Keratinocyte (primary cell): ENCODE measurements at regions not wholly inside any gene's neighbourhood (a gene's known extent, or its start where the extent isn't known, plus 50 kb on each side); places are given as distances from the start of the nearest gene placed in this dataset.

Experiments
- DNase-seq: peaks from one replicate; pipeline ENCODE4 v3.0.0-alpha.2; 2011; ENCODE audit warnings: low read depth, missing footprints, low spot score
- FAIRE-seq: peaks from 2 replicates; lab custom pipeline; 2011; peaks lifted over from hg19 to GRCh38; lab: Jason Lieb, UNC
- H2AFZ ChIP-seq: 2 replicates; pipeline ENCODE4 v1.6.0; 2012; ENCODE audit warnings: low read length, control low read depth, inconsistent platforms; ENCODE audit not compliant: control insufficient read depth
- H3K27ac ChIP-seq: 2 replicates; pipeline ENCODE4 v1.5.1; 2011; ENCODE audit warnings: low read length; ENCODE audit not compliant: control insufficient read depth, insufficient read depth
- H3K27me3 ChIP-seq: 3 replicates; pipeline ENCODE4 v1.6.0; 2011; ENCODE audit warnings: low read length; ENCODE audit not compliant: control insufficient read depth, insufficient read depth; ENCODE audit errors: extremely low read depth
- H3K36me3 ChIP-seq, 2 experiments: 2 replicates in 1 of 2; 3 replicates in 1 of 2; pipeline ENCODE4 v1.5.1; 2011; ENCODE audit warnings: low read length in 2 of 2, mild to moderate bottlenecking in 1 of 2; ENCODE audit not compliant: control insufficient read depth in 2 of 2, insufficient read depth in 2 of 2; ENCODE audit errors: extremely low read depth in 1 of 2
- H3K4me1 ChIP-seq: 3 replicates; pipeline ENCODE4 v1.5.1; 2011; ENCODE audit warnings: low read length; ENCODE audit not compliant: control insufficient read depth, insufficient read depth; ENCODE audit errors: extremely low read depth
- H3K4me2 ChIP-seq: 3 replicates; pipeline ENCODE4 v1.6.0; 2011; ENCODE audit warnings: low read depth, low read length; ENCODE audit not compliant: control insufficient read depth, insufficient read depth; ENCODE audit errors: extremely low read depth
- H3K4me3 ChIP-seq, 3 experiments: fragments of 200-600 bp in 1 of 3; sonication (generic) in 1 of 3; 2 replicates in 2 of 3; 3 replicates in 1 of 3; pipeline ENCODE4 v1.5.1; 2011 to 2016; ENCODE audit warnings: low read length in 3 of 3, mild to moderate bottlenecking in 3 of 3, control low read depth in 2 of 3, inconsistent platforms in 1 of 3, low read depth in 1 of 3, mixed read lengths in 1 of 3, mixed run types in 1 of 3, moderate library complexity in 1 of 3; ENCODE audit not compliant: control insufficient read depth in 2 of 3, insufficient read depth in 2 of 3; ENCODE audit errors: extremely low read depth in 1 of 3
- H3K79me2 ChIP-seq: 2 replicates; pipeline ENCODE4 v1.6.0; 2012; ENCODE audit warnings: low read length; ENCODE audit not compliant: control insufficient read depth, insufficient read depth
- H3K9ac ChIP-seq: 3 replicates; pipeline ENCODE4 v1.6.0; 2011; ENCODE audit warnings: low read length; ENCODE audit not compliant: control insufficient read depth, insufficient read depth; ENCODE audit errors: extremely low read depth
- H3K9me1 ChIP-seq: 3 replicates; pipeline ENCODE4 v1.6.0; 2011; ENCODE audit warnings: low read length; ENCODE audit not compliant: control insufficient read depth, insufficient read depth; ENCODE audit errors: extremely low read depth
- H3K9me3 ChIP-seq: 2 replicates; pipeline ENCODE4 v1.5.1; 2012; ENCODE audit warnings: low read depth, low read length; ENCODE audit not compliant: control insufficient read depth
- H4K20me1 ChIP-seq: 3 replicates; pipeline ENCODE4 v1.6.0; 2011; ENCODE audit warnings: low read length; ENCODE audit not compliant: control insufficient read depth, insufficient read depth; ENCODE audit errors: extremely low read depth
- CTCF ChIP-seq, 3 experiments: IDR thresholded peaks in 1 of 3; conservative IDR thresholded peaks in 1 of 3; optimal IDR thresholded peaks in 1 of 3; 2 replicates in 2 of 3; 3 replicates in 1 of 3; pipeline versions ENCODE3 to v1.5.1; 2011; ENCODE audit warnings: low read length in 3 of 3, mild to moderate bottlenecking in 3 of 3, moderate library complexity in 2 of 3, control low read depth in 1 of 3, inconsistent platforms in 1 of 3; ENCODE audit not compliant: insufficient read depth in 2 of 3; ENCODE audit errors: extremely low read depth in 1 of 3
- EZH2 ChIP-seq: IDR thresholded peaks from one replicate; pipeline ENCODE4 v1.6.1; 2012; ENCODE audit warnings: inconsistent platforms, mild to moderate bottlenecking, low read length, moderate library complexity
- dilution Hi-C: fragments of 300-500 bp; cut with MboI; formaldehyde crosslinking; loops from one replicate; pipeline ENCODE4 v1.7.0; 2020; ENCODE audit warnings: low sequenced_read_pairs; ENCODE audit not compliant: extremely low pct_ligation_motif_present

DNA sequence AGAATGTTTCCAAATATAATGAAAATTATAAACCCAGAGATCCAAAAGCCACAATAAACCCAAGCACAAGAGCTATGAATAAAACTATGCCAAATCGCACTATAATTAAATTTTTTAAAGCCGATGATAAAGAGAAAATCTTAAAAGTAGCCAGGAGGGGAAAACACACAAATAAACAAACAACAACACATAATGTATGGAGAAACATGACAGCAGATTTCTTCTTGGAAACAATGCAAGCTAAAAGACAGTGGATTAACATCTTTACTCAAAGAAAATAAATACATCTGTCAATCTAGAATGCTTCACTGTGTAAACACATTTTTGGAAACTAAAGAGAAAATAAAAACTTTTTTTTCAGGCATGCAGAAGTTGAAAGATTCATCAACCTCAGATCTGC, 53.0 kb upstream of the SMOX start:
- Histone ChIP-seq H3K27ac (no peak overlapping the region), H3K27me3 (no peaks in the 10 kb centered on the region), H4K20me1 (no peaks in the 10 kb centered on the region), H3K36me3 (no peaks in the 10 kb centered on the region), H3K4me2 (no peak overlapping the region), H3K9me3 (no peaks in the 10 kb centered on the region), H3K9ac (no peak overlapping the region), H2AFZ (no peak overlapping the region), H3K4me3 (no peak overlapping the region), H3K4me1 (no peaks in the 10 kb centered on the region), H3K79me2 (no peaks in the 10 kb centered on the region), H3K9me1 (no peaks in the 10 kb centered on the region)
- TF ChIP-seq CTCF (optimal IDR thresholded peaks at IDR 0.05 in 1 of 3, IDR thresholded peaks at IDR 0.05 in 1 of 3, conservative IDR thresholded peaks at IDR 0.05 in 1 of 3; ENCODE audit: extremely low read depth in 1 of 3, insufficient read depth in 2 of 3, low read length in 3 of 3): no peak
- TF ChIP-seq EZH2: no peak
- DNase-seq: no peak
- dilution Hi-C loops: no loop called here
- no peak for FAIRE-seq

DNA sequence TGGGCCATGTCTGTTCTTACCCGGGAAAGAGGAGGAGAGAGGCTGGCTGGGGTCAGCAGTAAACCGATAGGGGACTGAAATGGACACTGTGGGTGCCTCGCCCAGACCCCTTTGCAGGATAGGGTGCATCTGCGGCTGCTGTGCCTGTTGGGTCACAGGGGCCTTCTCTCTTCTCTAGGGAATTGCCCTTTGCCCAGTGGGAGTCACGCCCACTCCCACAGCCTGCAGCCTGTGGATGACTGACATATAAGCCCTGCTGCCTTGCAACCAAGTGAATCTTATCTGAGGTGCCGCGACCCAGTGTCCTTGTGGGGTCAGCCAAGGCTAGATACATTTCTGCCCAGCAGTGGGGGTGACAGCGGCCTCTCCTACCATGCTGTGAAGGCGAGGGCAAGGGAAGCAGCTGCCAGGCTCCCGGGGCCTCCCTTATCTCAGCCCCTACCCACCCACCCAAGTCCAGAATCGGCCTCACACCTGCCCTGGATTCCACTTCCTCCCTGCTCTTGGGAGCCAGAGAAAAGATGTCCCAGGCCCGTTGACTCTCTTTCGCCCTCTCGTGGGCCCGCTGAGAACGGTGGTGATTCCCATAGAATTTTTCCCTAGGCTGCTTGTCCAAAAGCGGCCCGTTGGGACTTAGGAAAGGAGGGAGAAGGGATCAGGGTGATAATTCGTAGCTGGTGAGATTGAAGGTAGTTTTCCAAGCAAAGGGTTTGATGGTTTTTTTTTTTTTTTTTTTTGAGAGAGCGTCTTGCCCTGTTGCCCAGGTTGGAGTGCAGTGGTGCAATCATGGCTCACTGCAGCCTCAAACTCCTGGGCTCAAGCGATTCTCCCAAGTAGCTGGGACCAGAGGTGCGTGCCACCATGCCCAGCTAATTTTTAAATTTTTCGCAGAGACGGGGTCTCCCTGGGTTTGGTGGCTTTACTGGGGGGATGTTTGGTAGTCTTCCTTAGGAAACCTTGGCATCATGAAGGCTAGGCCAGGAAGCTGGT, 56.8 kb upstream of the SMOX start:
- DNase-seq: no peak
- TF ChIP-seq EZH2: no peak
- peak; percentile 72 to 90 (median 80) for TF ChIP-seq CTCF (optimal IDR thresholded peaks at IDR 0.05 in 1 of 3, IDR thresholded peaks at IDR 0.05 in 1 of 3, conservative IDR thresholded peaks at IDR 0.05 in 1 of 3; ENCODE audit: extremely low read depth in 1 of 3, insufficient read depth in 2 of 3, low read length in 3 of 3)
- Histone ChIP-seq H3K36me3 (no peaks in the 10 kb centered on the region), H3K9me3 (no peaks in the 10 kb centered on the region), H3K27me3 (no peaks in the 10 kb centered on the region), H3K4me1 (no peaks in the 10 kb centered on the region), H3K4me2 (no peak overlapping the region), H3K79me2 (no peaks in the 10 kb centered on the region), H3K4me3 (no peak overlapping the region), H3K27ac (no peak overlapping the region), H3K9me1 (no peaks in the 10 kb centered on the region), H4K20me1 (no peaks in the 10 kb centered on the region), H3K9ac (no peak overlapping the region), H2AFZ (no peak overlapping the region)
- FAIRE-seq: peak; percentile 20
- dilution Hi-C loops: no loop called here
